ENCODE measurements at regions not wholly inside any gene's neighbourhood (a gene's known extent, or its start where the extent isn't known, plus 50 kb on each side); places are given as distances from the start of the nearest gene placed in this dataset.

- intact Hi-C loops (cut with DNase I), result no loop called here
- Histone ChIP-seq H3K27me3 (no peaks in the 10 kb centered on the region), H3K27ac (replicated peaks in 1 of 4) (no peak overlapping the region), H3K4me1 (no peaks in the 10 kb centered on the region), H3K9me3 (peaks cover 0 to 9% (median 0%) of the 10 kb centered on the region in 4 donors), H3K36me3 (no peaks in the 10 kb centered on the region), H3K4me3 (no peak overlapping the region)
- WGBS, result 79% methylated on average over 3 of the region's 3 CpGs
- no peak for DNase-seq (ENCODE audit: extremely low spot score)
- TF ChIP-seq EP300 (IDR thresholded peaks at IDR 0.05), result no peak
- TF ChIP-seq POLR2A (IDR thresholded peaks at IDR 0.05; ENCODE audit: low read depth), result no peak
- no peak for TF ChIP-seq POLR2AphosphoS5 (IDR thresholded peaks at IDR 0.05)
- TF ChIP-seq, protein P1, sequence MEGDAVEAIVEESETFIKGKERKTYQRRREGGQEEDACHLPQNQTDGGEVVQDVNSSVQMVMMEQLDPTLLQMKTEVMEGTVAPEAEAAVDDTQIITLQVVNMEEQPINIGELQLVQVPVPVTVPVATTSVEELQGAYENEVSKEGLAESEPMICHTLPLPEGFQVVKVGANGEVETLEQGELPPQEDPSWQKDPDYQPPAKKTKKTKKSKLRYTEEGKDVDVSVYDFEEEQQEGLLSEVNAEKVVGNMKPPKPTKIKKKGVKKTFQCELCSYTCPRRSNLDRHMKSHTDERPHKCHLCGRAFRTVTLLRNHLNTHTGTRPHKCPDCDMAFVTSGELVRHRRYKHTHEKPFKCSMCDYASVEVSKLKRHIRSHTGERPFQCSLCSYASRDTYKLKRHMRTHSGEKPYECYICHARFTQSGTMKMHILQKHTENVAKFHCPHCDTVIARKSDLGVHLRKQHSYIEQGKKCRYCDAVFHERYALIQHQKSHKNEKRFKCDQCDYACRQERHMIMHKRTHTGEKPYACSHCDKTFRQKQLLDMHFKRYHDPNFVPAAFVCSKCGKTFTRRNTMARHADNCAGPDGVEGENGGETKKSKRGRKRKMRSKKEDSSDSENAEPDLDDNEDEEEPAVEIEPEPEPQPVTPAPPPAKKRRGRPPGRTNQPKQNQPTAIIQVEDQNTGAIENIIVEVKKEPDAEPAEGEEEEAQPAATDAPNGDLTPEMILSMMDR (IDR thresholded peaks at IDR 0.05), result no peak
Measured at GRCh38 chr20:52913650-52914387, 58.3 kb upstream of the TSHZ2 start.

DNA sequence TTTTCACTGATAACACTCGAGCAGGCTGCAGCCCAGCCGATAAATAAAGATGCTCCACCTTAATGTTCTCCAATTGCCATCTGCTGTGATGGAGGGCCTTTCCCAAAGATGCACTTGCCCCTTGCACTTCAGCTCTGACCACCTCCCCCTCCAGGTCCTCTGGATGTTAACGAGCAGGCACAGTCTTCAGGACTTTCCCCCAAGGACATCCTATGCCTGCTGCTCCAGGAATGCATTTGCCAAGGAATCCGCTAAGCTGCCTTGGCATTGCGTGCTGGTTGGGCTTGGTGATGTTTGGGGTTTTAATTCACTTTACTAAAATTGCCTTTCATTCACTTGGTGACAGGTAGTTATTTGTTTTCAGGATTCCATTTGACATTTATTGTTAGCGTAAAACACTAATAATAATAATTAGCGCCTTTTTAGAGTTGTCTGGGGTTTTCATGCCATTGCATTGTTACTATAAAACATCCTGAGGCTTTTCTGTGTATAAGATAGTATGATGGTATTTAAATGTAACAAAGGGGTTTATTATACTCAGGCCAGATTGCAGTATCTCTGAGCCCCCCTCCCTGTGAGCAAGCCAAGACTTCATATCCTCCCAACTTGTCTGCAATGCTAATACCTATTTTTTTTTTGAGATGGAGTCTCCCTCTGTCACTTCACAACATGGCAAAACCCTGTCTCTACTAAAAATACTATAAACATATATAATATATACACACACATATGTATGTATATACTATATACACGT, 66.7 kb upstream of the TSHZ2 start:
- Histone ChIP-seq H3K36me3 (no peaks in the 10 kb centered on the region), H3K27me3 (no peaks in the 10 kb centered on the region), H3K4me1 (no peaks in the 10 kb centered on the region), H3K27ac (replicated peaks in 1 of 4) (no peak overlapping the region), H3K9me3 (no peaks in the 10 kb centered on the region), H3K4me3 (no peak overlapping the region)
- DNase-seq (ENCODE audit: extremely low spot score), result no peak
- TF ChIP-seq, protein P1 (IDR thresholded peaks at IDR 0.05), result no peak
- TF ChIP-seq POLR2AphosphoS5 (IDR thresholded peaks at IDR 0.05) (no peak), POLR2A (IDR thresholded peaks at IDR 0.05; ENCODE audit: low read depth) (no peak), EP300 (IDR thresholded peaks at IDR 0.05) (no peak)
- intact Hi-C loops (cut with DNase I), result no loop called here
- 64% methylated on average over 8 of the region's 8 CpGs for WGBS

GRCh38 chr20:52904837-52905236, 67.3 kb upstream of the TSHZ2 start:
- Histone ChIP-seq H3K4me1 (no peaks in the 10 kb centered on the region), H3K27me3 (no peaks in the 10 kb centered on the region), H3K9me3 (no peaks in the 10 kb centered on the region), H3K4me3 (no peak overlapping the region), H3K27ac (replicated peaks in 1 of 4) (no peak overlapping the region), H3K36me3 (no peaks in the 10 kb centered on the region)
- intact Hi-C loops (cut with DNase I), result no loop called here
- no peak for TF ChIP-seq POLR2A (IDR thresholded peaks at IDR 0.05; ENCODE audit: low read depth)
- TF ChIP-seq, protein P1 (IDR thresholded peaks at IDR 0.05), result no peak
- TF ChIP-seq EP300 (IDR thresholded peaks at IDR 0.05), result no peak
- no peak for TF ChIP-seq POLR2AphosphoS5 (IDR thresholded peaks at IDR 0.05)
- no peak for DNase-seq (ENCODE audit: extremely low spot score)
- WGBS, result 24% methylated on average over 2 of the region's 2 CpGs

GRCh38 chr20:52899041-52899608, 73.0 kb upstream of the TSHZ2 start:
- no peak for DNase-seq (ENCODE audit: extremely low spot score)
- H3K4me1 ChIP-seq, result no peaks in the 10 kb centered on the region
- H3K27me3 ChIP-seq, result no peaks in the 10 kb centered on the region
- H3K9me3 ChIP-seq, result no peaks in the 10 kb centered on the region
- H3K36me3 ChIP-seq, result no peaks in the 10 kb centered on the region
- no peak overlapping the region for H3K4me3 ChIP-seq
- no peak for TF ChIP-seq EP300 (IDR thresholded peaks at IDR 0.05)
- no peak for TF ChIP-seq POLR2AphosphoS5 (IDR thresholded peaks at IDR 0.05)
- TF ChIP-seq, protein P1 (IDR thresholded peaks at IDR 0.05), result no peak
- no peak for TF ChIP-seq POLR2A (IDR thresholded peaks at IDR 0.05; ENCODE audit: low read depth)
- intact Hi-C loops (cut with DNase I), result no loop called here
- WGBS, result 64% methylated on average over 5 of the region's 5 CpGs
- no peak overlapping the region for H3K27ac ChIP-seq (replicated peaks in 1 of 4)

Data from esophagus muscularis mucosa (tissue), 4 donors.